Activated naive CD4-positive, alpha-beta T cell (primary cell): ENCODE measurements at regions not wholly inside any gene's neighbourhood (a gene's known extent, or its start where the extent isn't known, plus 50 kb on each side); places are given as distances from the start of the nearest gene placed in this dataset.

ENCODE experiments used
- DNase-seq, 4 experiments: peaks; one replicate each; lab custom pipeline; 2025; lab: John Stamatoyannopoulos, UW

- no peak for DNase-seq
These were observed 106.1 kb upstream of the ALDH1B1 start for GRCh38 chr9:38286357-38286756.

GRCh38 chr9:38285236-38285635, 107.3 kb upstream of the ALDH1B1 start:
- no peak for DNase-seq

- no peak for DNase-seq
These were observed 107.9 kb upstream of the ALDH1B1 start for GRCh38 chr9:38284588-38285051.

GRCh38 chr9:38284039-38284575, 108.4 kb upstream of the ALDH1B1 start:
- no peak for DNase-seq

GRCh38 chr9:38282756-38283155, 109.7 kb upstream of the ALDH1B1 start:
- DNase-seq = no peak

GRCh38 chr9:38281917-38282316, 110.6 kb upstream of the ALDH1B1 start:
- DNase-seq = no peak

GRCh38 chr9:38281196-38281595, 111.3 kb upstream of the ALDH1B1 start:
- DNase-seq = no peak

- no peak for DNase-seq
These were observed 112.2 kb upstream of the ALDH1B1 start for GRCh38 chr9:38280251-38280800.

- DNase-seq = no peak
These were observed 113.4 kb upstream of the ALDH1B1 start for GRCh38 chr9:38278931-38279679.

GRCh38 chr9:38278457-38278856, 114.0 kb upstream of the ALDH1B1 start:
- DNase-seq = no peak

GRCh38 chr9:38277601-38278200, 114.8 kb upstream of the ALDH1B1 start:
- DNase-seq = no peak

GRCh38 chr9:38276771-38277439, 115.6 kb upstream of the ALDH1B1 start:
- no peak for DNase-seq

- no peak for DNase-seq
These were observed 117.7 kb upstream of the ALDH1B1 start for GRCh38 chr9:38274800-38275199.

GRCh38 chr9:38272710-38273109, 119.8 kb upstream of the ALDH1B1 start:
- no peak for DNase-seq

GRCh38 chr9:38271666-38272241, 120.7 kb upstream of the ALDH1B1 start:
- DNase-seq = no peak

GRCh38 chr9:38269775-38270174, 122.7 kb upstream of the ALDH1B1 start:
- no peak for DNase-seq

GRCh38 chr9:38263532-38263931, 129.0 kb upstream of the ALDH1B1 start:
- DNase-seq = no peak

- no peak for DNase-seq
These were observed 132.8 kb upstream of the ALDH1B1 start for GRCh38 chr9:38259519-38260218.

GRCh38 chr9:38259056-38259455, 133.4 kb upstream of the ALDH1B1 start:
- no peak for DNase-seq

GRCh38 chr9:38257626-38258215, 134.8 kb upstream of the ALDH1B1 start:
- DNase-seq = no peak

GRCh38 chr9:38256461-38256860, 136.0 kb upstream of the ALDH1B1 start:
- DNase-seq = no peak
